Glomerular visceral epithelial cell (primary cell): ENCODE measurements at regions not wholly inside any gene's neighbourhood (a gene's known extent, or its start where the extent isn't known, plus 50 kb on each side); places are given as distances from the start of the nearest gene placed in this dataset.

Source experiments
- DNase-seq: peaks from one replicate; pipeline ENCODE4 v3.0.0-alpha.2; 2016; ENCODE audit errors: extremely low spot score

DNA sequence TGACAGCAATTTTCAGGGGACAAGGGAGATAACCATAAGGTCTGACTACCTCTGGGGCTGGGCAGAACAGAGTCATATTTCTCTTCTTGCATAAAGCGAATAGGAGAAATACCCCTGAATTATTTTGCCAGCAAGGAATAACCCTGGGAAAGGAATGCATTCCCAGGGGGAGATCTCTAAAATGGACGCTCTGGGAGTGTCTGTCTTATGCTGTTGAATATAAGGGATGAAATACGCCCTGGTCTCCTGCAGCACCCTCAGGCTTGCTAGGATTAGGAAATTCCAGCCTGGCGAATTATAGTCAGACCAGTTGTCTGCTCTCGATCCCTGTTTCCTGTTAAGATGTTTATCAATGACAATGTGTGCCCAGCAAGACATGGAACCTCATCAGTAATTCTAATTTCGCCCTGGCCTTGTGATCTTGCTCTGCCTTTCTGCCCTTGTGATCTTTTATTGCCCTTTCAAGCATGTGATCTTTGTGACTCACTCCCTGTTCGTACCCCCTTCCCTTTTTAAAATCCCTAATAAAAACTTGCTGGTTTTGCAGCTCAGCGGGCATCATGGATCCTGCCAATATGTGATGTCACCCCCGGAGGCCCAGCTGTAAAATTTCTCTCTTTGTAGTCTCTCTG is 221.6 kb upstream of the HS3ST5 start:
- DNase-seq = no peak

GRCh38 chr6:114559419-114559818 is 216.6 kb upstream of the HS3ST5 start:
- no peak for DNase-seq

DNA sequence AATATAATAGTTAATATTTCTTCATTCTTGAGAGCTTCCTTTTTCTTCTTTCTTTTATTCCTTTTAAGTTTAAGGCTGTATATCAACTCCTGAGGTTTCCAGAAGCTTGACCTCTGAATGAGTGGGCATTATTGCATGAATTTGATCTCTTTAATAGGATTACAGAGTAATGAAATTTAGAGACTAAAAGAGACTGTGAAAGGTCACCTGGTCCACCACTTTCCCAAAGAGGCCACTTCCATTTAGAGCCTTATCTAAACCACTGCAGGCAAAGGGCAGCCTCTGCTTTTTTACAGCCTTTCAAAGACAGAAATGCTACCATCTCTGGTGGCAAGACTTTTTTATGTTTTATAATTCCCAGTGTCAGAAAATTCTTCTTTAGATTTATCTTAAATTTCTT is 215.3 kb upstream of the HS3ST5 start:
- no peak for DNase-seq

- DNase-seq = no peak
Observed at GRCh38 chr6:114556846-114557488, 214.1 kb upstream of the HS3ST5 start.

DNA sequence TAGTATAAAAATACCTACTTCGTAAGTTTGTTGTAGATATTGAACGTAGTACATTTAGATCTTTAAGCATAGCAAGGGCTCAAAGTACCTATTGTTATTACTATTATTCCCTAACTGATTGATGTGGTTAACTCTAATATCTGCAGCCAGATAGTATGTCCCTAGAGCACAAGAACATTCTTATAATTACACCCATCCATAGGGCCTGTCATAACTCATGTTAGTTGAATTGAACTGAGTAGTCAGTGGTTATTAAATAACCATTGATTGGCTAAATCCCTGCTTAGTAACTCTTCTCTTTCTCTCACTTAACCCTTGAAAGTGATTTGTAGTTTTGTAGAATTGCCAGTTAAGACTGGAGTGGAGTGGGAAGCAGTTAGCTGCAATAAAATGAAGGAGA is 207.5 kb upstream of the HS3ST5 start:
- no peak for DNase-seq

GRCh38 chr6:114543696-114544095 is 200.9 kb upstream of the HS3ST5 start:
- no peak for DNase-seq

DNA sequence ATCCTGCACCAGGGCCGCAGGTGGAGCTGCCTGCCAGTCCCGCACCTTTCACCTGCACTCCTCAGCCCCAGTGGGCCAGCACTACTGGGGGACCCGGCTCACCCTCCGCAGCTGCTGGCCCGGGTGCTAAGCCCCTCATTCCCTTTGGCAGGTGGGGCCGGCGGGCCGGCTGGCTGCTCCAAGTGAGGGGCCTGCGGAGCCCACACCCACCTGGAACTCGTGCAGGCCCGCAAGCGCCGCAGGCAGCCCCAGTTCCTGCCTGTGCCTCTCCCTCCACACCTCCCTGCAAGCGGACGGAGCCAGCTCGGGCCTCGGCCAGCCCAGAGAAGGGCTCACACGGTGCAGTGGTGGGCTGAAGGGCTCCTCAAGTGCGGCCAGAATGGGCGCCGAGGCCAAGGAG is 199.0 kb upstream of the HS3ST5 start:
- DNase-seq = no peak

- no peak for DNase-seq
Observed at GRCh38 chr6:114537977-114538376, 195.2 kb upstream of the HS3ST5 start.

GRCh38 chr6:114534813-114535212 is 192.0 kb upstream of the HS3ST5 start:
- no peak for DNase-seq

GRCh38 chr6:114524081-114524480 is 181.3 kb upstream of the HS3ST5 start:
- no peak for DNase-seq

- DNase-seq = no peak
Observed at GRCh38 chr6:114523508-114523907, 180.7 kb upstream of the HS3ST5 start.

- DNase-seq = no peak
Observed at GRCh38 chr6:114521926-114522325, 179.1 kb upstream of the HS3ST5 start.

DNA sequence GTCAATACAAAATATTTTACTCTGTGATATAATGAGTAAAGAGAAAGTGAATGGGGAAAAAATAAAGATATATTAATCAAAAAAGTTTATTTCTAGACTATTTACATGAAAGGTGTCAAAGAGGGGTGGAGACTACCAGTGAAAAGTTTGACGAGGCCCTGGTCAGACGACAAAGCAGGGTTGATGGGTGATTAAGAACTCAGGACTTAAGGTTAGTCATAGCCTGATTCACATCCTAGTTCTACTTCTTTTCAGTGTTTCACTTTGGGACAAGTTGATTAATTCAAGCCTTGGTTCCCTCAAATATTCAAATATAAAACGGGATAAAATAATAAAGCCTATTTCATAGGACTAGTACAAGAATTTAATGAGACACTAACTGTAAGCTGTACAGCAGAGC is 178.2 kb upstream of the HS3ST5 start:
- no peak for DNase-seq

GRCh38 chr6:114514170-114514569 is 171.3 kb upstream of the HS3ST5 start:
- DNase-seq = no peak

GRCh38 chr6:114471450-114471849 is 128.6 kb upstream of the HS3ST5 start:
- no peak for DNase-seq

GRCh38 chr6:114467931-114468330 is 125.1 kb upstream of the HS3ST5 start:
- DNase-seq = no peak

DNA sequence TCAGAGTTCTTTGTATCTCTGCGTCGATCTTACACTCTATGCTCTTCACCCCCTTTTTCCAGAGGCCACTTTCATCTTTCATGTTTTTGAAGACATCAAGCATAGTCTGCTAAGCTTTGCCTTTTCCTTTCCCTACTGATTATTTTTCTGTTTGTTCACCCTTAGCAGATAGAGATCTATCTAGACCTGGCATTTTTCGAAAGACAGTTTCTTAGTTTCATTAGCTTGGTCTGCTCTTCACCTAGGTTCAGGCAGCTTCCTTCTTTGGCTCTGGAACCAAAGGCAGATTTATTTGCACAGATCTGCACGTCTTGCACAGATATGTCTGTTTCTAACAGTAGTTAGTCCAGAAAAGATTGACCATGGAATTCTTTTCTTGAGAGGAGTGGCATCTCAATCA is 122.7 kb upstream of the HS3ST5 start:
- no peak for DNase-seq

DNA sequence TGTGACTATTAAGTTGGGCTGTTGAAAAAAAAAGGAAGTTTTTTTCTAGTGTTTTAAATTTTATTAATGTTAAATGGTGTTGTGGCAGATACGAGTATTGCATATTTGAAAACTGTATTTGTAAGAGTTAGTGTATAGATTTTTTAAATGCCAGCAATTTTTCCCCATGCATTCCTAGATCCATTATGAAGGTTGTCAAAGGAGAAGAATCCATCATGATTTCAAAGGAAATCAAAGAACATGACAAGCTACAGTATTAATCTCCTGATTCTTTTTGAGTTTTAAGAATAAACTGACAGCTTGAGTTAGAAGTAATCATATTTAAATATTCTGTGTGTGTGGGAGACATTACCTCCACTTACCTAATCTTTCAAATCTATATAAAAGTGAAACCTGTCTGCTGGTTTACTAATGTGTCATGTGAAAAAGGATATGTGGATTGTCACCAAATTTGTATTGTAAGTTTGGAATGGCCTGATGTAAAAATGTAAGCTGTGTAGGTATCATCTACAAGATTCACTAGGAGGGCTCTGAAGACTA is 111.0 kb upstream of the HS3ST5 start:
- DNase-seq = no peak

DNA sequence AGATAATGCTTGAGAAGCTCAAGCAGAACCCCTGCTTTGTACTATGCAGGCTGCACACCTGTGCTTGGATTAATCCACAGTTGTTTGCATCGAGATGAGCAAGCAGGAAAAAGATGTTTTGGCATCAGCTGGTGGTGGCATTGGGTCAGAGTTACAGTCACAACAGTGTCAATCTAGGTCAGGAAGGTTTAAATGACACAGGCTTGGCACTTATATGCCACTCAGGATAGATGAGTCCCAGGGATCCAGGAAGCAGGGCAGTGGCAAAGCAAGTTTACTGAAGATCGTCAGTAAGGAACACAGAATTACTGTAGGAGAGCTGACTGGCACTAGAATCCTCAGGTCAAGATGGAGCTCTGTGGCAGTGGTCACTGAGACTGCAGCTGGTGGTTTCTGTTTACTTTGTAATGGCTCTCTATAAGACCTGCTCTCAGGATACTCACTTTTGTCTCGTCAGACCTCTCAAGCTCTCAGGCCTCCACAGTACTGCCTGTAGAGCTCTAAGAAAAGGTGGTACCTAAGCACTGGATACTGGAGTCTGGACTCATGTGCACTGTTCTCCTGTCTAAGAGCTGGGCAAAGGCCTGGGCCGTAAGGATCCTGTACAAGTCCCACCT is 110.1 kb upstream of the HS3ST5 start:
- DNase-seq = no peak

DNA sequence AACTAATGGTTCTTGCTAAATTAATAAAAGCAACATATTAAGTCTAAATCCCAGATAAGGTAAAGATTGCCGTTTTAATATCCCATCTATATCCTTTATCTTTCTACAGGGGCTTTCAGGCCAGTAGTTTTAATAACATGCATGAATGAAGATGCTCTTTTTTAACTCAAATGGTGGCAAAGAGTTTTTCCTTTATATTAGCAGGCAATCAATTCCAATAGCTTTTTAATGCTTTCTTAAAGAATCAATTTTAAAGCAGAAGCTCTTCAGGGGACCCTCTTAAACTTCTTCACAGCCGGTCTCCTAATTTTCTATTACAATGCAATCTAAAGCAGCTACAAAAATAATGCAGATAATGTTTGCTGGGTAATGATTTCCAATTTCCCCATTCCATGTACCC is 107.8 kb upstream of the HS3ST5 start:
- DNase-seq = no peak

DNA sequence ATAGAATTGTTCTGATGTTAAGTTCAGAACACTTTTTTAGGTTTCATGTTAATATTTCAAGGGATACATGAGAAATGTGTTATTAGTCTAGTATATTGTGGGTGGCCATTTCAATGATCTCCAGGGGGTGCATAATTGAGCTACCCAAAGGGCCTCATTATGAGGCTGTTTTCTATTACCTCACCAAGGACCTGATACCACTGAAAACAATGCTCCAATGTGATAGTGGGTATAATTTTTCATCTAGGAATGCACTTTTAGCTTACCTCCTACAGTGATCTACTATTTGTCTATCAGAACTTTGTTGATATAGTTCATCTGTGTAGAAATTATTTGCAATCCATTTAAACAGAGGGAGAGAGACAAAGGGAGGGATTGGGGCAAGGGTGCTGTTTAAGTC is 106.8 kb upstream of the HS3ST5 start:
- no peak for DNase-seq

DNA sequence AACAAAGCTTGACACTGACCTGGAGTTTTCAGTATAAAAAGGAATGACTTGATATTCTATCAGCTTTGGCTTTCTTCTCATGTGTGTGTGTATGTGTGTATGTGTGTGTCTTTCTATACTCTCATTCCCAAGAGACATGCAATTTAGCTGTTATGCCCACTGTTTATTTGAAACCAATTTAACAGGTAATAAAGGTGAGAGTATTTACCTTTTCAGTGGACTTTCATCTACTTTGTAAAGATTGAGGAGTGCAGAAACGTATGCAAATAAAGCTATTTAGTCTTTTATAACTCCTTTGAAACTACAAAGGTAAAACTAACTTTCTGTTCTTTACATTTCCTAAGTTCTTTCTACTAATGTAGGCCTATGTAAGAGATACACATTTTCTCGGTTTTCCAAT is 103.5 kb upstream of the HS3ST5 start:
- DNase-seq = no peak

DNA sequence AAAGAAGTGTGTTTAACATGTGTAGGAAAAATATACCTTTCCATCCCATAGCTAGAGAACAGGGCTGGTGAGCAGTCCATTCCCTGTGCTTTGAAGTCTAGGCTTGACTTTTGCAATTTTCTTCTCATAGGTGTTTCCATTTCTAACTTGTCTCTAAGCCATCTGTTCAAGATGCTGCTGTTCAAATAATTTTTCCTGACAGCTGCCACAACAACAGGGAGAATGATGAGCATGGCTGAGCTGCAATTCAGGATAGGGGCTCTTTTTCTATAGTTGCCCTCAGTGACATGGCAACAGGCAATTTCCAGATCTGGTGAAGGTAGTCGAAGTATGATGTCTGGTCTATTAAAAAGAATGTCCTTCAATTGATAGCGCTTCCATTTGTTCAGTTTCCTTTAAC is 103.0 kb upstream of the HS3ST5 start:
- no peak for DNase-seq
